GM21529 (cell line): ENCODE measurements at regions not wholly inside any gene's neighbourhood (a gene's known extent, or its start where the extent isn't known, plus 50 kb on each side); places are given as distances from the start of the nearest gene placed in this dataset.

Experiments
- ATAC-seq: cut with Tn5 transposase; IDR thresholded peaks from one replicate; pipeline ENCODE4 v1.9.1; 2021; ENCODE audit not compliant: unreplicated experiment

GRCh38 chr6:140572129-140572528, 1197.7 kb upstream of the CITED2 start:
- no peak for ATAC-seq

- ATAC-seq, result no peak
These were observed 1196.7 kb upstream of the CITED2 start for GRCh38 chr6:140571145-140571544.

- ATAC-seq, result no peak
These were observed 1193.0 kb upstream of the CITED2 start for GRCh38 chr6:140567466-140567865.

- ATAC-seq, result no peak
These were observed 1192.4 kb upstream of the CITED2 start for GRCh38 chr6:140566781-140567277.

GRCh38 chr6:140563728-140564127, 1189.3 kb upstream of the CITED2 start:
- ATAC-seq, result no peak

- no peak for ATAC-seq
These were observed 1187.3 kb upstream of the CITED2 start for GRCh38 chr6:140561701-140562100.

GRCh38 chr6:140560671-140561070, 1186.2 kb upstream of the CITED2 start:
- no peak for ATAC-seq

- ATAC-seq, result no peak
These were observed 1185.0 kb upstream of the CITED2 start for GRCh38 chr6:140559458-140559857.

GRCh38 chr6:140554421-140554820, 1180.0 kb upstream of the CITED2 start:
- ATAC-seq, result no peak

- no peak for ATAC-seq
These were observed 1173.9 kb upstream of the CITED2 start for GRCh38 chr6:140548366-140548765.

- no peak for ATAC-seq
These were observed 1172.2 kb upstream of the CITED2 start for GRCh38 chr6:140546640-140547039.

- no peak for ATAC-seq
These were observed 1170.0 kb upstream of the CITED2 start for GRCh38 chr6:140544431-140544830.

- ATAC-seq, result no peak
These were observed 1168.4 kb upstream of the CITED2 start for GRCh38 chr6:140542863-140543262.

GRCh38 chr6:140541288-140541687, 1166.8 kb upstream of the CITED2 start:
- no peak for ATAC-seq

- ATAC-seq, result no peak
These were observed 1166.3 kb upstream of the CITED2 start for GRCh38 chr6:140540743-140541142.

- ATAC-seq, result no peak
These were observed 1164.5 kb upstream of the CITED2 start for GRCh38 chr6:140538926-140539325.

- no peak for ATAC-seq
These were observed 1163.6 kb upstream of the CITED2 start for GRCh38 chr6:140537834-140538705.

GRCh38 chr6:140537211-140537610, 1162.8 kb upstream of the CITED2 start:
- ATAC-seq, result no peak

GRCh38 chr6:140535511-140535910, 1161.1 kb upstream of the CITED2 start:
- no peak for ATAC-seq

GRCh38 chr6:140533526-140533925, 1159.1 kb upstream of the CITED2 start:
- ATAC-seq, result no peak

GRCh38 chr6:140504776-140505175, 1130.3 kb upstream of the CITED2 start:
- ATAC-seq, result no peak

GRCh38 chr6:140500849-140501248, 1126.4 kb upstream of the CITED2 start:
- no peak for ATAC-seq

- no peak for ATAC-seq
These were observed 1125.2 kb upstream of the CITED2 start for GRCh38 chr6:140499607-140500006.
